Activated CD4-positive, alpha-beta T cell treated with anti-CD3 and anti-CD28 coated beads, Interleukin-2, amount 10 ng/mL, durations not matched to agents 7 days and 5 days (primary cell): ENCODE measurements at regions not wholly inside any gene's neighbourhood (a gene's known extent, or its start where the extent isn't known, plus 50 kb on each side); places are given as distances from the start of the nearest gene placed in this dataset.
"Not testable (repeated sequence)": the region's sequence is repeated elsewhere in the genome, so short reads cannot be mapped to it uniquely, and the experiment has no call there.

Experiments
- CTCF ChIA-PET: fragments of 350-600 bp; sonication (Branson Sonifier 250); formaldehyde crosslinking; loops from one replicate; lab custom pipeline; 2021; ENCODE audit warnings: antibody characterized with exemption; lab: Charles Lee
- POLR2A ChIA-PET: fragments of 350-600 bp; sonication (Branson Sonifier 250); formaldehyde crosslinking; loops from one replicate; lab custom pipeline; 2021; ENCODE audit warnings: antibody characterized with exemption; lab: Charles Lee
- DNase-seq: peaks from one replicate; pipeline ENCODE4 v3.0.0-alpha.2; 2020
- H3K27ac Mint-ChIP-seq: one replicate; pipeline ENCODE4 v1.8.0; 2021; ENCODE audit warnings: mild to moderate bottlenecking, moderate library complexity, mixed read lengths
- H3K27me3 Mint-ChIP-seq: one replicate; pipeline ENCODE4 v1.8.0; 2021; ENCODE audit warnings: mixed read lengths
- H3K36me3 Mint-ChIP-seq: one replicate; pipeline ENCODE4 v1.8.0; 2021; ENCODE audit warnings: low read depth, mixed read lengths
- H3K4me1 Mint-ChIP-seq: one replicate; pipeline ENCODE4 v1.8.0; 2021; ENCODE audit warnings: mixed read lengths
- H3K4me3 Mint-ChIP-seq: one replicate; pipeline ENCODE4 v1.8.0; 2021; ENCODE audit warnings: mild to moderate bottlenecking, moderate library complexity, mixed read lengths
- H3K9me3 Mint-ChIP-seq: one replicate; pipeline ENCODE4 v1.8.0; 2021; ENCODE audit warnings: mixed read lengths

GRCh38 chr3:106438887-106439286 is 570.1 kb upstream of the CBLB start:
- POLR2A ChIA-PET: no interaction called here
- Mint-ChIP-seq H3K36me3 (no peaks in the 10 kb centered on the region), H3K4me1 (peaks cover 1% of the 10 kb centered on the region), H3K27me3 (no peaks in the 10 kb centered on the region), H3K9me3 (peaks cover 3% of the 10 kb centered on the region), H3K27ac (no peak overlapping the region), H3K4me3 (no peak overlapping the region)
- no peak for DNase-seq
- CTCF ChIA-PET: interaction anchor here (1.0 kb wide), 1 partner anchor 10 kb away, joined by 3 read pairs; no protein-coding TSS in a partner anchor

- DNase-seq: no peak
- Mint-ChIP-seq H3K4me3 (no peak overlapping the region), H3K4me1 (no peaks in the 10 kb centered on the region), H3K27me3 (no peaks in the 10 kb centered on the region), H3K27ac (no peak overlapping the region), H3K36me3 (no peaks in the 10 kb centered on the region), H3K9me3 (peaks cover 3% of the 10 kb centered on the region)
- ChIA-PET CTCF (interaction anchor here (2.1 kb wide), 1 partner anchor 9 kb away, joined by 6 read pairs; no protein-coding TSS in a partner anchor), POLR2A (no interaction called here)
Measured at GRCh38 chr3:106440672-106441071, 571.9 kb upstream of the CBLB start.

- H3K4me3 Mint-ChIP-seq: no peak overlapping the region
- POLR2A ChIA-PET: no interaction called here
- peaks cover 4% of the 10 kb centered on the region for H3K9me3 Mint-ChIP-seq
- DNase-seq: no peak
- H3K36me3 Mint-ChIP-seq: no peaks in the 10 kb centered on the region
- no peaks in the 10 kb centered on the region for H3K27me3 Mint-ChIP-seq
- H3K27ac Mint-ChIP-seq: no peak overlapping the region
- CTCF ChIA-PET: interaction anchor here (0.7 kb wide), 1 partner anchor 117 kb away, joined by 3 read pairs; no protein-coding TSS in a partner anchor
- H3K4me1 Mint-ChIP-seq: no peaks in the 10 kb centered on the region
Measured at GRCh38 chr3:106446271-106446670, 577.5 kb upstream of the CBLB start.

GRCh38 chr3:106447723-106448301 is 579.0 kb upstream of the CBLB start:
- Mint-ChIP-seq H3K36me3 (no peaks in the 10 kb centered on the region), H3K27ac (no peak overlapping the region), H3K4me3 (no peak overlapping the region), H3K9me3 (peaks cover 4% of the 10 kb centered on the region), H3K4me1 (no peaks in the 10 kb centered on the region), H3K27me3 (no peaks in the 10 kb centered on the region)
- CTCF ChIA-PET: no interaction called here
- POLR2A ChIA-PET: no interaction called here
- DNase-seq: no peak

- H3K4me3 Mint-ChIP-seq, H3K9me3 Mint-ChIP-seq, POLR2A ChIA-PET, H3K27me3 Mint-ChIP-seq, H3K27ac Mint-ChIP-seq, H3K36me3 Mint-ChIP-seq, DNase-seq, H3K4me1 Mint-ChIP-seq: not testable (repeated sequence)
- CTCF ChIA-PET: interaction anchor here (0.7 to 1.4 kb wide), 3 partner anchors 9 to 136 kb away, joined by 3 to 4 read pairs (median 3); no protein-coding TSS in a partner anchor
Measured at GRCh38 chr3:106448372-106448966, 579.7 kb upstream of the CBLB start.

- POLR2A ChIA-PET: no interaction called here
Measured at GRCh38 chr3:106452096-106452495, 583.3 kb upstream of the CBLB start.

GRCh38 chr3:106454497-106454896 is 585.7 kb upstream of the CBLB start:
- H3K27me3 Mint-ChIP-seq: no peaks in the 10 kb centered on the region
- H3K27ac Mint-ChIP-seq: no peak overlapping the region
- peaks cover 2% of the 10 kb centered on the region for H3K9me3 Mint-ChIP-seq
- no peak overlapping the region for H3K4me3 Mint-ChIP-seq
- ChIA-PET CTCF (no interaction called here), POLR2A (no interaction called here)
- no peak for DNase-seq
- H3K4me1 Mint-ChIP-seq: peaks cover 11% of the 10 kb centered on the region
- H3K36me3 Mint-ChIP-seq: no peaks in the 10 kb centered on the region

More at GRCh38 chr3:106452096-106452495, 583.3 kb upstream of the CBLB start:
- CTCF ChIA-PET: no interaction called here
- Mint-ChIP-seq H3K9me3 (peaks cover 4% of the 10 kb centered on the region), H3K27me3 (no peaks in the 10 kb centered on the region), H3K4me1 (peaks cover under 1% of the 10 kb centered on the region), H3K4me3 (no peak overlapping the region), H3K27ac (no peak overlapping the region), H3K36me3 (no peaks in the 10 kb centered on the region)
- no peak for DNase-seq

GRCh38 chr3:106457281-106458180 is 588.7 kb upstream of the CBLB start:
- ChIA-PET POLR2A (no interaction called here), CTCF (interaction anchor here (1.0 to 1.3 kb wide), 3 partner anchors 9 to 32 kb away, joined by 3 to 4 read pairs (median 4); no protein-coding TSS in a partner anchor)

GRCh38 chr3:106458952-106459351 is 590.1 kb upstream of the CBLB start:
- POLR2A ChIA-PET: no interaction called here
- DNase-seq: no peak

More at GRCh38 chr3:106457281-106458180, 588.7 kb upstream of the CBLB start:
- Mint-ChIP-seq H3K27ac (no peak overlapping the region), H3K27me3 (no peaks in the 10 kb centered on the region), H3K4me3 (no peak overlapping the region), H3K9me3 (peaks cover 9% of the 10 kb centered on the region), H3K36me3 (no peaks in the 10 kb centered on the region), H3K4me1 (peaks cover 11% of the 10 kb centered on the region)
- peak; percentile 9 for DNase-seq

GRCh38 chr3:106466881-106467280 is 598.1 kb upstream of the CBLB start:
- CTCF ChIA-PET: interaction anchor here (0.9 to 1.4 kb wide), 2 partner anchors 10 to 36 kb away, joined by 3 to 4 read pairs; no protein-coding TSS in a partner anchor
- Mint-ChIP-seq H3K27me3 (no peaks in the 10 kb centered on the region), H3K9me3 (peaks cover 13% of the 10 kb centered on the region), H3K4me1 (no peaks in the 10 kb centered on the region), H3K4me3 (no peak overlapping the region), H3K27ac (no peak overlapping the region), H3K36me3 (peaks cover 2% of the 10 kb centered on the region)
- POLR2A ChIA-PET: no interaction called here
- no peak for DNase-seq

More at GRCh38 chr3:106458952-106459351, 590.1 kb upstream of the CBLB start:
- CTCF ChIA-PET: no interaction called here
- H3K4me1 Mint-ChIP-seq: peaks cover 11% of the 10 kb centered on the region
- H3K36me3 Mint-ChIP-seq: no peaks in the 10 kb centered on the region
- H3K27ac Mint-ChIP-seq: no peak overlapping the region
- H3K9me3 Mint-ChIP-seq: peaks cover 11% of the 10 kb centered on the region
- no peak overlapping the region for H3K4me3 Mint-ChIP-seq
- H3K27me3 Mint-ChIP-seq: no peaks in the 10 kb centered on the region

GRCh38 chr3:106473576-106474475 is 605.0 kb upstream of the CBLB start:
- no peak overlapping the region for H3K4me3 Mint-ChIP-seq
- ChIA-PET CTCF (no interaction called here), POLR2A (no interaction called here)
- H3K36me3 Mint-ChIP-seq: peaks cover 2% of the 10 kb centered on the region
- H3K4me1 Mint-ChIP-seq: no peaks in the 10 kb centered on the region
- H3K27ac Mint-ChIP-seq: no peak overlapping the region
- DNase-seq: no peak
- peaks cover 18% of the 10 kb centered on the region for H3K9me3 Mint-ChIP-seq
- H3K27me3 Mint-ChIP-seq: no peaks in the 10 kb centered on the region

GRCh38 chr3:106482451-106482850 is 613.6 kb upstream of the CBLB start:
- Mint-ChIP-seq H3K27me3 (no peaks in the 10 kb centered on the region), H3K36me3 (peaks cover 6% of the 10 kb centered on the region), H3K4me1 (no peaks in the 10 kb centered on the region), H3K27ac (no peak overlapping the region), H3K9me3 (peaks cover 19% of the 10 kb centered on the region), H3K4me3 (no peak overlapping the region)
- POLR2A ChIA-PET: no interaction called here
- CTCF ChIA-PET: no interaction called here
- DNase-seq: no peak
